Right ventricle myocardium superior (tissue), 1 donor: ENCODE measurements at regions not wholly inside any gene's neighbourhood (a gene's known extent, or its start where the extent isn't known, plus 50 kb on each side); places are given as distances from the start of the nearest gene placed in this dataset.
"Not testable (repeated sequence)": the region's sequence is repeated elsewhere in the genome, so short reads cannot be mapped to it uniquely, and the experiment has no call there.

Experiments
- ATAC-seq: fragments of 200-7000 bp; cut with Tn5 transposase; one replicate; pipeline ENCODE4 v1.9.1; 2020; ENCODE audit warnings: mild to moderate bottlenecking; ENCODE audit not compliant: poor library complexity
- DNase-seq: peaks from one replicate; pipeline ENCODE4 v3.0.0-alpha.2; 2020
- intact Hi-C: fragments of 100-400 bp; cut with DNase I; formaldehyde crosslinking; loops from one replicate; pipeline ENCODE4 v1.11.2; 2022
- donor health status: DM: no; HTN: yes; CAD: no; lungs with severe emphysema.

GRCh38 chr2:75823515-75823914 is 112.8 kb upstream of the GCFC2 start:
- intact Hi-C loops, ATAC-seq, DNase-seq: not testable (repeated sequence)

GRCh38 chr2:75822336-75822735 is 111.6 kb upstream of the GCFC2 start:
- DNase-seq (no peak), ATAC-seq (no peak)
- intact Hi-C loops, result no loop called here

- intact Hi-C loops, result no loop called here
- no peak for DNase-seq
- no peak for ATAC-seq
Observed at GRCh38 chr2:75820693-75821092, 110.0 kb upstream of the GCFC2 start.

- intact Hi-C loops, result no loop called here
- DNase-seq (no peak), ATAC-seq (no peak)
Observed at GRCh38 chr2:75810611-75811330, 100.1 kb upstream of the GCFC2 start.

GRCh38 chr2:75808793-75809535 is 98.2 kb upstream of the GCFC2 start:
- DNase-seq, result no peak
- no peak for ATAC-seq
- intact Hi-C loops, result no loop called here

GRCh38 chr2:75807992-75808391 is 97.3 kb upstream of the GCFC2 start:
- DNase-seq (no peak), ATAC-seq (no peak)

GRCh38 chr2:75801234-75801982 is 90.7 kb upstream of the GCFC2 start:
- intact Hi-C loops, result no loop called here
- ATAC-seq, result no peak
- no peak for DNase-seq

More at GRCh38 chr2:75807992-75808391, 97.3 kb upstream of the GCFC2 start:
- intact Hi-C loops, result no loop called here

GRCh38 chr2:75800456-75800855 is 89.7 kb upstream of the GCFC2 start:
- intact Hi-C loops, result no loop called here
- ATAC-seq, result no peak
- DNase-seq, result no peak

GRCh38 chr2:75799859-75800258 is 89.1 kb upstream of the GCFC2 start:
- DNase-seq, result no peak
- intact Hi-C loops, result no loop called here

GRCh38 chr2:75798569-75798968 is 87.9 kb upstream of the GCFC2 start:
- ATAC-seq (no peak), DNase-seq (no peak)
- intact Hi-C loops, result no loop called here

More at GRCh38 chr2:75799859-75800258, 89.1 kb upstream of the GCFC2 start:
- no peak for ATAC-seq

GRCh38 chr2:75792996-75793395 is 82.3 kb upstream of the GCFC2 start:
- intact Hi-C loops, result no loop called here

GRCh38 chr2:75792146-75792545 is 81.4 kb upstream of the GCFC2 start:
- intact Hi-C loops, result no loop called here
- no peak for ATAC-seq
- DNase-seq, result no peak

More at GRCh38 chr2:75792996-75793395, 82.3 kb upstream of the GCFC2 start:
- ATAC-seq, result no peak
- DNase-seq, result no peak

GRCh38 chr2:75790814-75791467 is 80.2 kb upstream of the GCFC2 start:
- intact Hi-C loops, result no loop called here
- DNase-seq (no peak), ATAC-seq (no peak)

GRCh38 chr2:75790121-75790813 is 79.6 kb upstream of the GCFC2 start:
- no peak for ATAC-seq
- intact Hi-C loops, result no loop called here

GRCh38 chr2:75788902-75789301 is 78.2 kb upstream of the GCFC2 start:
- intact Hi-C loops, result loop anchor here (5.0 kb wide), 1 partner anchor 813 kb away; no protein-coding TSS in a partner anchor
- ATAC-seq (no peak), DNase-seq (no peak)

More at GRCh38 chr2:75790121-75790813, 79.6 kb upstream of the GCFC2 start:
- DNase-seq, result no peak

- intact Hi-C loops, result loop anchor here (5.0 kb wide), 1 partner anchor 814 kb away; no protein-coding TSS in a partner anchor
- ATAC-seq, result no peak
Observed at GRCh38 chr2:75788154-75788553, 77.4 kb upstream of the GCFC2 start.

GRCh38 chr2:75787532-75788132 is 76.9 kb upstream of the GCFC2 start:
- ATAC-seq (no peak), DNase-seq (no peak)
- intact Hi-C loops, result loop anchor here (5.0 kb wide), 1 partner anchor 815 kb away; no protein-coding TSS in a partner anchor

More at GRCh38 chr2:75788154-75788553, 77.4 kb upstream of the GCFC2 start:
- DNase-seq, result no peak
